CD4-positive, alpha-beta T cell (primary cell): ENCODE measurements at regions not wholly inside any gene's neighbourhood (a gene's known extent, or its start where the extent isn't known, plus 50 kb on each side); places are given as distances from the start of the nearest gene placed in this dataset.

Experiments used
- ATAC-seq: fragments of 200-7000 bp; cut with Tn5 transposase; one replicate; pipeline ENCODE4 v1.10.0; 2022; ENCODE audit warnings: mild to moderate bottlenecking; ENCODE audit not compliant: poor library complexity
- CTCF ChIA-PET: fragments of 350-600 bp; sonication (Branson Sonifier 250); formaldehyde crosslinking; loops from one replicate; lab custom pipeline; 2021; ENCODE audit warnings: antibody characterized with exemption, inconsistent platforms; lab: Charles Lee
- POLR2A ChIA-PET: fragments of 350-600 bp; sonication (Branson Sonifier 250); formaldehyde crosslinking; loops from one replicate; lab custom pipeline; 2021; ENCODE audit warnings: antibody characterized with exemption, inconsistent platforms; lab: Charles Lee
- DNase-seq, 14 experiments: peaks; one replicate each; pipeline ENCODE4 v3.0.0-alpha.2; 2013 to 2020; ENCODE audit warnings: mixed read lengths in 2 of 14
- H3K27ac ChIP-seq, 2 donors: one replicate each; pipeline versions ENCODE4 v1.5.1 to v1.7.0; 2013; ENCODE audit warnings: low read length in 2 of 2, low read depth in 1 of 2, mild to moderate bottlenecking in 1 of 2
- H3K27me3 ChIP-seq, 2 experiments: 1 replicate in 1 of 2; 2 replicates in 1 of 2; pipeline versions ENCODE4 v1.6.1 to v1.7.0; 2013; ENCODE audit warnings: low read length in 2 of 2, control low read depth in 1 of 2, mild to moderate bottlenecking in 1 of 2, moderate library complexity in 1 of 2; ENCODE audit not compliant: insufficient read depth in 2 of 2, control insufficient read depth in 1 of 2
- H3K36me3 ChIP-seq: one replicate; pipeline ENCODE4 v1.6.1; 2013; ENCODE audit warnings: low read length, control low read depth; ENCODE audit not compliant: insufficient read depth
- H3K4me1 ChIP-seq: one replicate; pipeline ENCODE4 v1.6.1; 2013; ENCODE audit warnings: low read length, control low read depth; ENCODE audit not compliant: insufficient read depth
- H3K4me3 ChIP-seq: one replicate; pipeline ENCODE4 v1.5.1; 2013; ENCODE audit warnings: mild to moderate bottlenecking, low read length, moderate library complexity
- H3K9me3 ChIP-seq, 2 experiments: 1 replicate in 1 of 2; 2 replicates in 1 of 2; pipeline versions ENCODE4 v1.6.1 to v1.7.0; 2013; ENCODE audit warnings: low read length in 2 of 2, mild to moderate bottlenecking in 2 of 2, control low read depth in 1 of 2, moderate library complexity in 1 of 2; ENCODE audit not compliant: control insufficient read depth in 1 of 2, insufficient read depth in 1 of 2
- H3K27ac Mint-ChIP-seq: one replicate; pipeline ENCODE4 v1.8.0; 2020; ENCODE audit warnings: mixed read lengths
- H3K27me3 Mint-ChIP-seq: one replicate; pipeline ENCODE4 v1.8.0; 2021; ENCODE audit warnings: mixed read lengths
- H3K36me3 Mint-ChIP-seq: one replicate; pipeline ENCODE4 v1.8.0; 2021; ENCODE audit warnings: low read depth, mixed read lengths
- H3K4me1 Mint-ChIP-seq: one replicate; pipeline ENCODE4 v1.8.0; 2021; ENCODE audit warnings: low read depth, mixed read lengths
- H3K4me3 Mint-ChIP-seq: one replicate; pipeline ENCODE4 v1.8.0; 2020; ENCODE audit warnings: mild to moderate bottlenecking, mixed read lengths
- H3K9me3 Mint-ChIP-seq: one replicate; pipeline ENCODE4 v1.8.0; 2020; ENCODE audit warnings: mixed read lengths
- CTCF ChIP-seq: fragments of 200-600 bp; IDR thresholded peaks from one replicate; pipeline ENCODE4 v1.8.0; 2022; ENCODE audit warnings: antibody characterized with exemption, mild to moderate bottlenecking
- intact Hi-C, 2 experiments: fragments of 100-400 bp; cut with DNase I in 1 of 2; cut with micrococcal nuclease in 1 of 2; formaldehyde crosslinking; loops; one replicate each; pipeline versions ENCODE4 v1.15.1 to v1.9.0; 2023 to 2025; cut with DNase I, micrococcal nuclease

- Mint-ChIP-seq H3K9me3 (no peaks in the 10 kb centered on the region), H3K36me3 (no peaks in the 10 kb centered on the region), H3K27me3 (peaks cover 9% of the 10 kb centered on the region), H3K27ac (no peak overlapping the region), H3K4me1 (no peaks in the 10 kb centered on the region), H3K4me3 (no peak overlapping the region)
- ATAC-seq (no peak), DNase-seq (no peak)
- ChIA-PET CTCF (no interaction called here), POLR2A (no interaction called here)
- Histone ChIP-seq H3K9me3 (no peaks in the 10 kb centered on the region), H3K4me1 (no peaks in the 10 kb centered on the region), H3K4me3 (no peak overlapping the region), H3K27me3 (peaks cover 0 to 11% of the 10 kb centered on the region in 2 experiments), H3K27ac (no peak overlapping the region), H3K36me3 (no peaks in the 10 kb centered on the region)
- no peak for TF ChIP-seq CTCF
- intact Hi-C loops: no loop called here
These were observed 128.2 kb downstream of the RASGEF1B start for GRCh38 chr4:81343536-81343935.

GRCh38 chr4:81343046-81343445, 128.0 kb upstream of the PRKG2 start:
- H3K9me3 Mint-ChIP-seq: no peaks in the 10 kb centered on the region
- peaks cover 9% of the 10 kb centered on the region for H3K27me3 Mint-ChIP-seq
- Histone ChIP-seq H3K9me3 (no peaks in the 10 kb centered on the region), H3K36me3 (no peaks in the 10 kb centered on the region), H3K4me3 (no peak overlapping the region), H3K27ac (no peak overlapping the region), H3K4me1 (no peaks in the 10 kb centered on the region), H3K27me3 (peaks cover 0 to 11% of the 10 kb centered on the region in 2 experiments)
- no peak overlapping the region for H3K4me3 Mint-ChIP-seq
- CTCF ChIA-PET: no interaction called here
- intact Hi-C loops: no loop called here
- ATAC-seq: no peak
- TF ChIP-seq CTCF: no peak
- no peak overlapping the region for H3K27ac Mint-ChIP-seq
- no peaks in the 10 kb centered on the region for H3K36me3 Mint-ChIP-seq
- DNase-seq: no peak
- H3K4me1 Mint-ChIP-seq: no peaks in the 10 kb centered on the region
- POLR2A ChIA-PET: no interaction called here

- Histone ChIP-seq H3K4me1 (no peaks in the 10 kb centered on the region), H3K27me3 (no peaks in the 10 kb centered on the region), H3K4me3 (no peak overlapping the region), H3K27ac (no peak overlapping the region), H3K36me3 (no peaks in the 10 kb centered on the region), H3K9me3 (no peaks in the 10 kb centered on the region)
- Mint-ChIP-seq H3K36me3 (no peaks in the 10 kb centered on the region), H3K9me3 (no peaks in the 10 kb centered on the region), H3K4me3 (no peak overlapping the region), H3K27me3 (peaks cover 4% of the 10 kb centered on the region), H3K27ac (no peak overlapping the region), H3K4me1 (no peaks in the 10 kb centered on the region)
- ChIA-PET CTCF (no interaction called here), POLR2A (no interaction called here)
- ATAC-seq (no peak), DNase-seq (no peak)
- TF ChIP-seq CTCF: no peak
- intact Hi-C loops: no loop called here
These were observed 122.2 kb upstream of the PRKG2 start for GRCh38 chr4:81337211-81337610.
